Smooth muscle cell (in vitro differentiated cells): ENCODE measurements at regions not wholly inside any gene's neighbourhood (a gene's known extent, or its start where the extent isn't known, plus 50 kb on each side); places are given as distances from the start of the nearest gene placed in this dataset.

Source experiments
- DNase-seq: peaks from one replicate; lab custom pipeline; 2025; ENCODE audit not compliant: unreplicated experiment; lab: John Stamatoyannopoulos, UW
- H2AFZ ChIP-seq: fragments of 200-600 bp; sonication (generic); 2 replicates; pipeline ENCODE4 v1.6.0; 2016; ENCODE audit warnings: antibody characterized with exemption, low read depth, mild to moderate bottlenecking
- H3F3A ChIP-seq: fragments of 200-600 bp; sonication (generic); 2 replicates; pipeline ENCODE4 v1.6.0; 2017; ENCODE audit warnings: antibody characterized with exemption, low read depth
- H3K27ac ChIP-seq: fragments of 200-600 bp; sonication (generic); 2 replicates; pipeline ENCODE4 v1.5.1; 2016; ENCODE audit warnings: low read depth, mild to moderate bottlenecking
- H3K27me3 ChIP-seq: fragments of 200-600 bp; sonication (generic); 2 replicates; pipeline ENCODE4 v1.6.1; 2016; ENCODE audit warnings: low read depth, mild to moderate bottlenecking
- H3K36me3 ChIP-seq: fragments of 200-600 bp; sonication (generic); 2 replicates; pipeline ENCODE4 v1.5.1; 2016; ENCODE audit warnings: low read depth
- H3K4me1 ChIP-seq: fragments of 200-600 bp; sonication (generic); 2 replicates; pipeline ENCODE4 v1.5.1; 2016; ENCODE audit warnings: low read depth
- H3K4me2 ChIP-seq: fragments of 200-600 bp; sonication (generic); 2 replicates; pipeline ENCODE4 v1.6.0; 2016; ENCODE audit warnings: mild to moderate bottlenecking
- H3K4me3 ChIP-seq: fragments of 200-600 bp; sonication (generic); 2 replicates; pipeline ENCODE4 v1.5.1; 2016; ENCODE audit warnings: mild to moderate bottlenecking
- H3K79me2 ChIP-seq: fragments of 200-600 bp; sonication (generic); 2 replicates; pipeline ENCODE4 v1.6.0; 2016; ENCODE audit warnings: low read depth, mild to moderate bottlenecking
- H3K9ac ChIP-seq: fragments of 200-600 bp; sonication (generic); 2 replicates; pipeline ENCODE4 v1.6.0; 2016; ENCODE audit warnings: low read depth
- H3K9me3 ChIP-seq: fragments of 200-600 bp; sonication (generic); replicated peaks from 2 replicates; pipeline ENCODE4 v1.5.1; 2016; ENCODE audit warnings: low read depth
- H4K20me1 ChIP-seq: fragments of 200-600 bp; sonication (generic); 2 replicates; pipeline ENCODE4 v1.6.0; 2016; ENCODE audit warnings: low read depth
- WGBS: methylation state at CpG from one replicate; pipeline ENCODE4 v1.1.7; 2016; ENCODE audit warnings: low lambda C conversion rate; 5-methylcytosine and 5-hydroxymethylcytosine counted together
- TF ChIP-seq, protein P1 (sequence below): fragments of 200-600 bp; sonication (generic); IDR thresholded peaks from 2 replicates; pipeline ENCODE4 v1.5.1; 2017; ENCODE audit warnings: borderline replicate concordance, mild to moderate bottlenecking, antibody characterized with exemption; ENCODE audit not compliant: insufficient read depth, poor library complexity, severe bottlenecking

DNA sequence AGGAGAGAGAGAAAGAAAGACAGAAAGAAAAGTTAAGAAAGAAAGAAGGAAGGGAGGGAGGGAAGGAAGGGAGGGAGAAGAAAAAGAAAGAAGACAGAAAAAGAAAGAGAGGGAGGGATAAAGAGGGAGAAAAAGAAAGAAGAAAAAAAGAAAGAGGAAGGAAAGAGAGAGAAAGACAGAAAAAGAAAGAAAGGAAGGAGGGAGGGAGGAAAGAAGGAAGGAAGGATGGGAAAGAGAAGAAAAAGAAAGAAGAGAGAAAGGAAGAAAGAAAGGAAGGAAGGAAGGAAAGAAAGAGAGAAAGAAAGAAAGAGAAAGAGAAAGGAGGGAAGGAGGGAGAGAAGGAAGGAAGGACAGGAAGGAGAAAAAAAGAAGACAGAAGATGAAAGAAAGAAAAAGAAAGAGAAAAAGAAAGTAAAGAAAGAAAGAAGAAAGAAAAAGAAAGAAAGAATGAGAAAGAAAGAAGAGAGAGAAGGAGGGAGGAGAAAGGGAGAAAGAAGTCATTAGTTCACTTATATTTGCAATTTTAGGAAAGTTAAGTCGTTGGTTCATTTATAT lies 567.2 kb upstream of the CBLB start:
- DNase-seq = no peak
- H3F3A ChIP-seq = no peaks in the 10 kb centered on the region
- H3K4me3 ChIP-seq = no peak overlapping the region
- no peak overlapping the region for H3K9ac ChIP-seq
- no peaks in the 10 kb centered on the region for H3K9me3 ChIP-seq
- H4K20me1 ChIP-seq = no peaks in the 10 kb centered on the region
- no peaks in the 10 kb centered on the region for H3K36me3 ChIP-seq
- no peak overlapping the region for H3K27ac ChIP-seq
- no peak overlapping the region for H3K4me2 ChIP-seq
- no peaks in the 10 kb centered on the region for H3K4me1 ChIP-seq
- H3K79me2 ChIP-seq = no peaks in the 10 kb centered on the region
- TF ChIP-seq, protein P1, sequence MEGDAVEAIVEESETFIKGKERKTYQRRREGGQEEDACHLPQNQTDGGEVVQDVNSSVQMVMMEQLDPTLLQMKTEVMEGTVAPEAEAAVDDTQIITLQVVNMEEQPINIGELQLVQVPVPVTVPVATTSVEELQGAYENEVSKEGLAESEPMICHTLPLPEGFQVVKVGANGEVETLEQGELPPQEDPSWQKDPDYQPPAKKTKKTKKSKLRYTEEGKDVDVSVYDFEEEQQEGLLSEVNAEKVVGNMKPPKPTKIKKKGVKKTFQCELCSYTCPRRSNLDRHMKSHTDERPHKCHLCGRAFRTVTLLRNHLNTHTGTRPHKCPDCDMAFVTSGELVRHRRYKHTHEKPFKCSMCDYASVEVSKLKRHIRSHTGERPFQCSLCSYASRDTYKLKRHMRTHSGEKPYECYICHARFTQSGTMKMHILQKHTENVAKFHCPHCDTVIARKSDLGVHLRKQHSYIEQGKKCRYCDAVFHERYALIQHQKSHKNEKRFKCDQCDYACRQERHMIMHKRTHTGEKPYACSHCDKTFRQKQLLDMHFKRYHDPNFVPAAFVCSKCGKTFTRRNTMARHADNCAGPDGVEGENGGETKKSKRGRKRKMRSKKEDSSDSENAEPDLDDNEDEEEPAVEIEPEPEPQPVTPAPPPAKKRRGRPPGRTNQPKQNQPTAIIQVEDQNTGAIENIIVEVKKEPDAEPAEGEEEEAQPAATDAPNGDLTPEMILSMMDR = no peak
- WGBS = 74% methylated on average over 1 of the region's 1 CpG
- H2AFZ ChIP-seq = peak overlapping the region; percentile 21
- H3K27me3 ChIP-seq = no peaks in the 10 kb centered on the region

DNA sequence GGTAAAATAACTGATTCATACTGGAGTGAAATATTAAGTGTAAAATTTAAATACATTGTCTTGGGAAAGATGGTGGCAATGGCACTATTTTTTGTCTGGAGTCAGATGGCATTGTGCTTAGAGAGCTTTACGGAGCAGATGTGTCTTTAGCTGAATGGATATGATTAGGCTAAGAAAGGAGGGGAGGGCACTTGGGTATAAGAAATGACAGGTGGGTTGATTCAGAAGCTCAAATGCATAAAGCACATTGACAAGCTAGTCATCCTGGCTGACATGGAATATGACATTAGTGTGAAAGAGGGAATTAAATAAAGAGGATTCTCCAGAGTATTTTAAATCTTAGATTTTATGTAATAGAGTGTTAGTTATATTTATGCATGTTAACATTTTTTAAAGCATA lies 570.1 kb upstream of the CBLB start:
- Histone ChIP-seq H3K36me3 (no peaks in the 10 kb centered on the region), H4K20me1 (no peaks in the 10 kb centered on the region), H3K79me2 (no peaks in the 10 kb centered on the region), H3K27ac (no peak overlapping the region), H3K9me3 (no peaks in the 10 kb centered on the region), H3K4me1 (no peaks in the 10 kb centered on the region), H3K9ac (no peak overlapping the region), H3F3A (no peaks in the 10 kb centered on the region), H3K27me3 (no peaks in the 10 kb centered on the region), H2AFZ (no peak overlapping the region), H3K4me3 (no peak overlapping the region), H3K4me2 (no peak overlapping the region)
- DNase-seq = no peak
- WGBS = 91% methylated on average over 1 of the region's 1 CpG
- TF ChIP-seq, protein P1 = no peak

DNA sequence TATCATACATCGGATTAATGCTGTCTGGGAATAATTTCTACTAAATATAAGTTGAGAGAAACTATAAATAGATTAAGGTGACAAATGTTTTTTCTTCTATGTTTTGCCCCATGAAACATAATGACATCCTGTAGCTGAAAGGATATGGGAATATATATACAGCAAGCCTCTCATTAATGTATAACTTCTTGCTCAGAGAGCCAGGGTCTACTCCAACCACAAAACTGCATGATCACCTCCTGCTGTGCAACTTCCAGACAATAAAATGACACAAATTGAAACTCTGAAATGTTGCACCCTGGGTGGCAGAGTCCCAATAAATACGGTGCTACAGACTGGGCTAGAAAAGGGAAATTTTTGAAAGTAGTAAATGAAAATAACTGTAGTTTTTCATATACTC lies 571.9 kb upstream of the CBLB start:
- Histone ChIP-seq H3K9me3 (no peaks in the 10 kb centered on the region), H3K79me2 (no peaks in the 10 kb centered on the region), H3K27me3 (no peaks in the 10 kb centered on the region), H4K20me1 (no peaks in the 10 kb centered on the region), H3K4me2 (no peak overlapping the region), H3K27ac (no peak overlapping the region), H3K36me3 (no peaks in the 10 kb centered on the region), H3F3A (no peaks in the 10 kb centered on the region), H2AFZ (no peak overlapping the region), H3K4me1 (no peaks in the 10 kb centered on the region), H3K4me3 (no peak overlapping the region), H3K9ac (no peak overlapping the region)
- no peak for DNase-seq
- 96% methylated on average over 2 of the region's 2 CpGs for WGBS
- TF ChIP-seq, protein P1 = no peak

DNA sequence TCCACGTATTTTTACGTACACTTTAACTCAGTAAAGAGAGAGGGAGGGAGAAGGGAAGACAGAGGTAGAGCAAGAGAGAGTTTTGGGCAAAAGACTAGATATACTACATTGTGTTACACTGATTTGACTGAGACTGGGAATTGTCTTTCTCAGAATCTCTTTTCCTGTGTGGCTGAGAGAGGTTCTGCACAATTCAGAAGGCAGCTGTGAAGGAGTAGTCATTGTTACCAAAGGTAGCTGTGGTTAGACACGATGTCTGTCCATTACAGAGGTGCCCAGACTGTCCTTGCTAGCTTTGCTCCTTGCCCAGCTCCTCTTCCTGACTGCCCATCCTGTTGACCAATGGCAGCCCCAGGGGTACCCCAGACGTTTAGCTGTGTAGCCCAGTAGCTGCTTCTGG lies 577.5 kb upstream of the CBLB start:
- H3K4me1 ChIP-seq = no peaks in the 10 kb centered on the region
- no peak overlapping the region for H3K9ac ChIP-seq
- TF ChIP-seq, protein P1 = no peak
- no peak overlapping the region for H3K4me2 ChIP-seq
- DNase-seq = no peak
- H3K27me3 ChIP-seq = no peaks in the 10 kb centered on the region
- no peak overlapping the region for H3K4me3 ChIP-seq
- no peaks in the 10 kb centered on the region for H3F3A ChIP-seq
- H3K79me2 ChIP-seq = no peaks in the 10 kb centered on the region
- no peaks in the 10 kb centered on the region for H3K9me3 ChIP-seq
- no peak overlapping the region for H3K27ac ChIP-seq
- 88% methylated on average over 4 of the region's 4 CpGs for WGBS
- H4K20me1 ChIP-seq = no peaks in the 10 kb centered on the region
- H2AFZ ChIP-seq = no peak overlapping the region
- no peaks in the 10 kb centered on the region for H3K36me3 ChIP-seq
